Sigmoid colon (tissue), 6 donors: ENCODE measurements at regions not wholly inside any gene's neighbourhood (a gene's known extent, or its start where the extent isn't known, plus 50 kb on each side); places are given as distances from the start of the nearest gene placed in this dataset.

Source experiments
- DNase-seq: peaks from one replicate; pipeline ENCODE4 v3.0.0-alpha.2; 2019
- H3K27ac ChIP-seq, 4 donors: fragments of 200-600 bp; sonication (generic); one replicate each; pipeline ENCODE4 v1.5.1; 2016 to 2019; ENCODE audit warnings: mild to moderate bottlenecking in 1 of 4
- H3K27me3 ChIP-seq, 3 donors: fragments of 200-600 bp; sonication (generic); one replicate each; pipeline ENCODE4 v1.5.1; 2019; ENCODE audit warnings: mild to moderate bottlenecking in 1 of 3
- H3K36me3 ChIP-seq, 4 donors: fragments of 200-600 bp; sonication (generic); one replicate each; pipeline ENCODE4 v1.5.1; 2016 to 2019
- H3K4me1 ChIP-seq, 4 donors: fragments of 200-600 bp; sonication (generic); one replicate each; pipeline ENCODE4 v1.5.1; 2017 to 2019
- H3K4me3 ChIP-seq, 4 donors: fragments of 200-600 bp; sonication (generic); one replicate each; pipeline ENCODE4 v1.5.1; 2017 to 2019; ENCODE audit warnings: mild to moderate bottlenecking in 2 of 4, moderate library complexity in 1 of 4
- H3K9me3 ChIP-seq, 4 donors: fragments of 200-600 bp in 3 of 4; sonication (generic) in 3 of 4; one replicate each; pipeline versions ENCODE4 v1.5.1 to v1.6.1; 2013 to 2019
- EP300 ChIP-seq, 4 donors: sonication (generic); formaldehyde crosslinking; IDR thresholded peaks; one replicate each; pipeline ENCODE4 v1.6.1; 2017; ENCODE audit warnings: antibody characterized with exemption in 4 of 4
- POLR2A ChIP-seq, 2 donors: fragments of 450-650 bp; IDR thresholded peaks; one replicate each; pipeline ENCODE4 v1.6.1; 2016; ENCODE audit warnings: antibody characterized with exemption in 2 of 2, mild to moderate bottlenecking in 2 of 2, moderate library complexity in 2 of 2
- POLR2AphosphoS5 ChIP-seq, 4 donors: sonication (generic); formaldehyde crosslinking; IDR thresholded peaks; one replicate each; pipeline ENCODE4 v1.6.1; 2017; ENCODE audit warnings: antibody characterized with exemption in 4 of 4
- WGBS, 2 donors: extraction: QIAGEN DNeasy Blood & Tissue Kit; methylation state at CpG; one replicate each; pipeline ENCODE4 v1.1.7; 2013; 5-methylcytosine and 5-hydroxymethylcytosine counted together
- intact Hi-C: fragments of 100-400 bp; cut with DNase I; formaldehyde crosslinking; loops from one replicate; pipeline ENCODE4 v1.15.1; 2023
- TF ChIP-seq, protein P1 (sequence below), 4 experiments: fragments of 450-650 bp in 3 of 4; fragments of 200-600 bp in 1 of 4; IDR thresholded peaks; one replicate each; pipeline ENCODE4 v1.5.1; 2016 to 2019; ENCODE audit warnings: antibody characterized with exemption in 4 of 4, mild to moderate bottlenecking in 3 of 4, moderate library complexity in 2 of 4
- donor health status: healthy with polysubstance abuse.
- donor health status: healthy.

GRCh38 chr1:173418107-173418985 is 58.8 kb upstream of the PRDX6 start:
- Histone ChIP-seq H3K4me1 (peaks cover 0 to 4% (median 0%) of the 10 kb centered on the region in 4 donors), H3K27me3 (no peaks in the 10 kb centered on the region), H3K27ac (no peak overlapping the region), H3K9me3 (no peaks in the 10 kb centered on the region), H3K36me3 (no peaks in the 10 kb centered on the region), H3K4me3 (no peak overlapping the region)
- intact Hi-C loops, result no loop called here
- TF ChIP-seq EP300 (IDR thresholded peaks at IDR 0.05) (no peak), POLR2A (IDR thresholded peaks at IDR 0.05) (no peak)
- no peak for DNase-seq
- WGBS, 2 donors, result 70 to 81% methylated on average over 11 of the region's 11 CpGs

GRCh38 chr1:173420330-173420806 is 56.8 kb upstream of the PRDX6 start:
- WGBS, 2 donors, result 3 to 10% methylated on average over 7 of the region's 7 CpGs
- no peak for DNase-seq
- H3K36me3 ChIP-seq, result no peaks in the 10 kb centered on the region
- no peaks in the 10 kb centered on the region for H3K27me3 ChIP-seq
- peak overlapping the region in 1 of 4 donors; percentile 4 for H3K4me3 ChIP-seq
- H3K4me1 ChIP-seq, result peaks cover 0 to 4% (median 0%) of the 10 kb centered on the region in 4 donors
- no peaks in the 10 kb centered on the region for H3K9me3 ChIP-seq
- TF ChIP-seq, protein P1, sequence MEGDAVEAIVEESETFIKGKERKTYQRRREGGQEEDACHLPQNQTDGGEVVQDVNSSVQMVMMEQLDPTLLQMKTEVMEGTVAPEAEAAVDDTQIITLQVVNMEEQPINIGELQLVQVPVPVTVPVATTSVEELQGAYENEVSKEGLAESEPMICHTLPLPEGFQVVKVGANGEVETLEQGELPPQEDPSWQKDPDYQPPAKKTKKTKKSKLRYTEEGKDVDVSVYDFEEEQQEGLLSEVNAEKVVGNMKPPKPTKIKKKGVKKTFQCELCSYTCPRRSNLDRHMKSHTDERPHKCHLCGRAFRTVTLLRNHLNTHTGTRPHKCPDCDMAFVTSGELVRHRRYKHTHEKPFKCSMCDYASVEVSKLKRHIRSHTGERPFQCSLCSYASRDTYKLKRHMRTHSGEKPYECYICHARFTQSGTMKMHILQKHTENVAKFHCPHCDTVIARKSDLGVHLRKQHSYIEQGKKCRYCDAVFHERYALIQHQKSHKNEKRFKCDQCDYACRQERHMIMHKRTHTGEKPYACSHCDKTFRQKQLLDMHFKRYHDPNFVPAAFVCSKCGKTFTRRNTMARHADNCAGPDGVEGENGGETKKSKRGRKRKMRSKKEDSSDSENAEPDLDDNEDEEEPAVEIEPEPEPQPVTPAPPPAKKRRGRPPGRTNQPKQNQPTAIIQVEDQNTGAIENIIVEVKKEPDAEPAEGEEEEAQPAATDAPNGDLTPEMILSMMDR (IDR thresholded peaks at IDR 0.05), result peak; percentile 68 to 87 (median 78)
- no peak for TF ChIP-seq EP300 (IDR thresholded peaks at IDR 0.05)
- intact Hi-C loops, result loop anchor here (5.0 kb wide), 2 partner anchors 447 to 678 kb away; partner anchors contain the start of genes GAS5 and ZBTB37
- peak overlapping the region in 1 of 4 donors; percentile 22 for H3K27ac ChIP-seq

- Histone ChIP-seq H3K36me3 (no peaks in the 10 kb centered on the region), H3K9me3 (no peaks in the 10 kb centered on the region), H3K4me3 (no peak overlapping the region), H3K27ac (no peak overlapping the region), H3K4me1 (peaks cover 0 to 4% (median 0%) of the 10 kb centered on the region in 4 donors), H3K27me3 (no peaks in the 10 kb centered on the region)
- DNase-seq, result no peak
- TF ChIP-seq POLR2AphosphoS5 (IDR thresholded peaks at IDR 0.05), result no peak
- TF ChIP-seq POLR2A (IDR thresholded peaks at IDR 0.05), result no peak
- TF ChIP-seq, protein P1 (IDR thresholded peaks at IDR 0.05), result no peak
- TF ChIP-seq EP300 (IDR thresholded peaks at IDR 0.05), result no peak
- 75 to 85% methylated on average over 4 of the region's 4 CpGs for WGBS, 2 donors
- intact Hi-C loops, result loop anchor here (5.0 kb wide), 2 partner anchors 446 to 679 kb away; partner anchors contain the start of genes GAS5 and ZBTB37
Measured at GRCh38 chr1:173421286-173421685, 55.8 kb upstream of the PRDX6 start.

DNA sequence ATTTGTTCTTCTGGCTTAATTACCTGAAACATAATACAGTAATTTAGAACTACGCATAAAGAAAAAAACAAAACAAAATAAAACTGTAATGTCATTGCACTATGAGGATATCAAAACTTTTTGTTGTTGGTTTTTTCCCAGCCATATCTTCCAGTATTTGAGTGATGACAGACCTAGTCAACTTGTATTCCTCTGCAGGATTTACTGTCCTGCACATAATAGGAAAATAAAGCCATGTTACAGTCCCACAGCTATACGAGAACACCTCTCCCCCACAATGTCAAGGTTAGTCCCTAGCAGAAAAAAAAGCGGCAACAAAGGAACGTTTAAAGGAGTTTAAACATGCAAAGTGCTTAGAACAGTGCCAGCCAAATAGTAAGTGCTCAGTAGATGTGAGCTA is 55.3 kb upstream of the PRDX6 start:
- Histone ChIP-seq H3K27ac (no peak overlapping the region), H3K36me3 (no peaks in the 10 kb centered on the region), H3K27me3 (no peaks in the 10 kb centered on the region), H3K4me3 (no peak overlapping the region), H3K4me1 (peaks cover 0 to 4% (median 0%) of the 10 kb centered on the region in 4 donors), H3K9me3 (no peaks in the 10 kb centered on the region)
- intact Hi-C loops, result loop anchor here (5.0 kb wide), 2 partner anchors 446 to 679 kb away; partner anchors contain the start of genes GAS5 and ZBTB37
- WGBS, 2 donors, result 85 to 92% methylated on average over 4 of the region's 4 CpGs
- TF ChIP-seq, protein P1 (IDR thresholded peaks at IDR 0.05), result no peak
- TF ChIP-seq EP300 (IDR thresholded peaks at IDR 0.05) (no peak), POLR2A (IDR thresholded peaks at IDR 0.05) (no peak), POLR2AphosphoS5 (IDR thresholded peaks at IDR 0.05) (no peak)
- DNase-seq, result no peak

GRCh38 chr1:173422456-173422976 is 54.6 kb upstream of the PRDX6 start:
- 79 to 84% methylated on average over 5 of the region's 5 CpGs for WGBS, 2 donors
- Histone ChIP-seq H3K9me3 (no peaks in the 10 kb centered on the region), H3K27ac (no peak overlapping the region), H3K4me3 (no peak overlapping the region), H3K4me1 (peaks cover 0 to 4% (median 0%) of the 10 kb centered on the region in 4 donors), H3K36me3 (no peaks in the 10 kb centered on the region), H3K27me3 (no peaks in the 10 kb centered on the region)
- no peak for DNase-seq
- TF ChIP-seq, protein P1 (IDR thresholded peaks at IDR 0.05), result no peak
- TF ChIP-seq EP300 (IDR thresholded peaks at IDR 0.05) (no peak), POLR2A (IDR thresholded peaks at IDR 0.05) (no peak), POLR2AphosphoS5 (IDR thresholded peaks at IDR 0.05) (no peak)
- intact Hi-C loops, result loop anchor here (5.0 kb wide), 2 partner anchors 445 to 680 kb away; partner anchors contain the start of genes GAS5 and ZBTB37
